ENCODE measurements at regions not wholly inside any gene's neighbourhood (a gene's known extent, or its start where the extent isn't known, plus 50 kb on each side); places are given as distances from the start of the nearest gene placed in this dataset.

GRCh38 chr6:14841901-14842421 lies 403.9 kb upstream of the JARID2 start:
- DNase-seq = no peak

DNA sequence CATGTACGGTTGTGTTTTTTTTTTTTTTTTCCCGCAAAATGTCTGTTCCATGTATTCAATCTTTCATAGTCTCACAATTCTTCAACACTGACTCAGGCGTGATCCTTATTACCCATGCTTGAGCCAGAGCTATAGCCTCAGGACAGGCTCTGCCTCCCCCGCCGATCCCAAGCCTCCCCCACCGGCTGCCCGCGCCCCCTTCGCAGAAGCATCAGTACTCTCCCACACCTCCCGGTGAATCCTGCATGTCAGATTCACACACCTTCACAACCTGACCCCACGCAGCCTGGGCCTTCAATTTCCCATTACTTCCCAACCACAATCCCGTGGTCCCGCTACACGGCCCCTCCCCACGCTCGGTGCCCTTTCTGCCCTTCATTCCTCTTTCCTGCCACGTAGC lies 401.5 kb upstream of the JARID2 start:
- no peak for DNase-seq

GRCh38 chr6:14848019-14848418 lies 397.9 kb upstream of the JARID2 start:
- no peak for DNase-seq

GRCh38 chr6:14849185-14849584 lies 396.7 kb upstream of the JARID2 start:
- DNase-seq = no peak

DNA sequence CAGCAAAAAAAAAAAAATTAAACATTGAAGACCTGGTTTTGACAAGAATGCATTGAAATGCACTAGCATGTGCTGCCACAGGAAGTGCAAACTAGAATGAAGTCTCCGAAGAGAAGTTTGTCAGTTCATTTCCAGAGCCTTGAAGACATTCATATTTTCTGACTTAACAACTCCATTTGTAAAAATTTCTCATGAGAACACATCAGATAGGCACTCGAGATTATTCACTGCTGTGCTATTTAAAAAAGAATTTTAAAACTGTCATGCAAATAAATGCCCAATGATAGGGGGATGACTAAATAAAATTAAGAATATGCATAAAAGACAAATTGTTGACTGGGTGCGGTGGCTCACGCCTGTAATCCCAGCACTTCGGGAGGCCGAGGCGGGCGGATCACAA lies 394.6 kb upstream of the JARID2 start:
- no peak for DNase-seq

GRCh38 chr6:14852375-14852774 lies 393.5 kb upstream of the JARID2 start:
- no peak for DNase-seq

DNA sequence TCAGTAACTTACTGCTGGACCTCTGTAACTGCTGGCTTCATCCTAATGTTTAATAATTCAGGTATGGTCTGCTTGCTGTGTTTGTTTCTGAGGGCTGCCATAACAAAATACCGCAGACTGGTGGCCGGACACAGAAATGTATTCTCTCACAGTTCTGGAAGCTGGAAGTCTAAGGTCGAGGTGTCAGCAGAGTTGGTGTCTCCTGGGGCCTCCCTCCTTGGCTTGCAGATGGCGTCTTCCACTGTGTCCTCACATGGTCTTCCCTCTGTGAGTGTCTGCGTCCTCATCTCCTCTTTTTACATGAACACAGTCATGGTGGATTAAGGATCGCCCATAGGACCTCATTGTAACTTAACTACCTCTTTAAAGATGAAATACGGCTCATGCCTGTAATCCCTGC lies 389.7 kb upstream of the JARID2 start:
- DNase-seq = no peak

DNA sequence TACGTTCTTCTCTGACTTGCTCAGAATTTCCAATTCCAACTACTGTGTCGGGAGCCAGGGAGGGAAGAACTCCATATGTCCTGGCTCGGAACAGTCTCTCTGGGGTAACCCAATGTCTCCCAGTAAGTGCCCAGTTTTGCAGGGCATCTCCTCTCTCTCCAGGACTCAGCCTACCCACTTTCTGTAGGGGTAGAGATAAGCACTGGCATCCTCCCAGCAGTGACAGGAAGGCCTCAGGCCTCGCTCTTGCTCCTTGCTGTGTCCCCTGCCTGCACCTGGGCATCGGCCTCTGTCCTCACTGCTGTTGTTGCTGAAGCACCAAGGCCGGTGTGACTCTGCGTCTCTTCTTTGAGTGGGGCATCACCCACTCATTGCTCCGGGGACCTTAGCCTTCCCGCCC lies 388.9 kb upstream of the JARID2 start:
- DNase-seq = no peak

GRCh38 chr6:14857501-14857900 lies 388.4 kb upstream of the JARID2 start:
- DNase-seq = peak; percentile 59

DNA sequence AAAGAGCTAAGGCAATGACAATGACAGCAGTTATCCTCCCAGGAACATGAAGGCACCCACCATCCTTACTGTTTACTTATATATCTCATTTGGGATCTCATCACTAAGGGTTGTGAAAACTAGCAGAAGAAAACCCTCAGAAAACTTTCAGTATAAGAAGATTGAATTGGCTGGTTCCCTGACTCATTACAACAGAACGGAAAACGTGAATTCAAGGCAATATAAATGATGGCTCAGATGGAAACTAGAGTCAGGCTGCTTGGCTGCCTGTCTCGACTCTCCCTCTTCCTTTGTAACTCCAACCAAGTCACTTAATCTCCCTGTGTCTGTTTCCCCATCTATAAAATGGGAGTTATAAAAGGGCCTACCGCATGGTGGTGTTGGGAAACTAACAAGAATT lies 387.1 kb upstream of the JARID2 start:
- peak; percentile 75 for DNase-seq

DNA sequence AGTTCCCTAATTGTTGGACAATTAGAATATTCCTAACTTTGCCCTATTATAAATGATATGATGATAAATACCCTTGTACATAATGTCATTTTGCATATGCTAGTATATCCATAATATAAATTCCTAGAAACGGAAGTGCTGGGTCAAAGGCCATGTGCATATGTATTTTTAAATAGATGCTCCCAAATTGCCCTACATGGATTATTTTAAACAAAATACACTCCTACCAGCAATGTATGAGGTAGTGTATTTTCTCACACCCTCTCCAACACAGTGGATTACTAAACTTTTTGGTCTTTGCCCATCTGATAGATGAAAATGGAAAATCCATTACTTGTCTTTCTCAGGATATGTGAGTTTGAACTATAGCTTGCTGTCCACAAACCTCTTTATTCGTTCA lies 385.1 kb upstream of the JARID2 start:
- DNase-seq = no peak

DNA sequence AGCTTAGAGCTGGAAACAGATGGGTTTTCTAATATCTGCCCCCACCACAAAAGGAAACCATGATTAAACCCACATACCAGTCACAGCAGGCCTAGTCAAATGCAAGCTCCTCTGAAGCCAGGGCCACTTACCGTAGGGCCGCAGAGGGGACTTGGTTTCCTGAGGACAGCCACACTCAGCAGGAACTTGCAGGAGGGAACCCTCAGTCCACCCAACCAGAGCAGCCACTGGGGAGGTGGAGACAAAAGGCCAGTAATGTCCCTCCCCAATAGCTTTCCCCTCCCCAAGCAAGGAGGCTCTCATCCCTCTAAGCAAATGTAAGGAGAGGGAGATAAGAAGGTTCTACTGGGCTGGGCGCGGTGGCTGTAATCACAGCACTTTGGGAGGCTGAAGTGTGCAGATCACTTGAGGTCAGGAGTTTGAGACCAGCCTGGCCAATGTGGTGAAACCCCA lies 384.4 kb upstream of the JARID2 start:
- peak; percentile 35 for DNase-seq

DNA sequence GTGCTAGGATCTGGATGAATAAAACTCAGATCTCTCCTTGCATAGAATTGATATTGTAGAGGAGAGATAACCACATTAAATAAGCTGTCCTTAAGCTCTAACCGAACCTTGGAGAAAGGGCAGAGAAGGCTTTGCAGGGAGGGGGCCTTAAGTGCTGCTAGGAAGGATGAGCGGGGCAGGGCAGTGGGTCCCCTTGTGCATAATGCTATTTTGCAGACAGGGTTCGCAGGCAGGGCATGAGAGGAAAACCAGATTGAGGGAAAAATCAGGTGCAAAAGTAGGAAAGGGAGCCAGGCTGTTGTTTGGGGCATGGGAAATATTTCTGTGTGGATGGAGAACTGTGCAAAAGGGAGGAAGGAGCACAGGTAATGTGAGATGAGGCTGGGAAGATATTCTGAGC lies 383.0 kb upstream of the JARID2 start:
- no peak for DNase-seq

DNA sequence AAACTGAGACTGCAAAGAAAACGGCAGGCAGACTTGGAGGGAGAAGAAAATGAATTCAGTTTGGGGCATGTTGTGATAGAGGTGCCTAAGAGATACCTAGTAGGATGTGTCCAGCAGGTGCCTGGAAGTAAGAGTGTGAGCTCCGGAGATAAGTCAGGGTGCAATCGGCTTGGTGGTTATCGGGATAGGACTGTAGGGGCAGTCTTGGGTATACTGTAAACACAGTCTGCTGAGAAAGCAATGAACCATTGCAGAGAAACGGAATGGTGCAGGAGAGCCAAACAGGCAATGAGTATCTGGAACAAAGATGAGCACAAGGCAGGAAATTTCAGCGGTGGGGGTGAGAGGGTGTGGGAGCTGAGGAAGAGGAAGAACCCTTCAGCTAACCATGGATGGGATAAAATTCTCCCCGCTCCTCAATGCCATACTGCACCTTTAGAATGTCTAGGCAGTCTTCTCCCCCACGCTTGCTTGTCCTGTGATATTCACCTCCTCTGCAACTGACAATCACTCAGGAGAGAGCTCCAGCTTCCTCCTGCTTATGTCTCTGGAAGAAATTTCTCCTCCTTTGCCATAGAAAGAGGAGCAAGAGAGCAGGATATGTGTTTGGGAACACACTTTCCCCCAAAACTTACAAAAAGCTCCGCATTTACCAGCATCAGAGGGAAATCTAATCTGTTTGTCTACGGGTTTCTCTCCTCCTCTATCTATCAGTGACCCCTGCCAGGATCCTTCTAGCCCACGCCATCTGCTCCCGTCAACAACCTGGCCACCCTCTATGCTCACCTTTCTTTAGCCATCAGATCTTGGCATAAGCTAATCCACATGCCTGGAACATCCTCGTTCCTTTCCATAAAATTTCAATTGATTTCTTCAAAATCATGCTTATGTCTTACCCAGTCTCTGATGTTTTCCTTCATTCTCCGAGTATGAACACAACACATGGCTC lies 381.7 kb upstream of the JARID2 start:
- no peak for DNase-seq

DNA sequence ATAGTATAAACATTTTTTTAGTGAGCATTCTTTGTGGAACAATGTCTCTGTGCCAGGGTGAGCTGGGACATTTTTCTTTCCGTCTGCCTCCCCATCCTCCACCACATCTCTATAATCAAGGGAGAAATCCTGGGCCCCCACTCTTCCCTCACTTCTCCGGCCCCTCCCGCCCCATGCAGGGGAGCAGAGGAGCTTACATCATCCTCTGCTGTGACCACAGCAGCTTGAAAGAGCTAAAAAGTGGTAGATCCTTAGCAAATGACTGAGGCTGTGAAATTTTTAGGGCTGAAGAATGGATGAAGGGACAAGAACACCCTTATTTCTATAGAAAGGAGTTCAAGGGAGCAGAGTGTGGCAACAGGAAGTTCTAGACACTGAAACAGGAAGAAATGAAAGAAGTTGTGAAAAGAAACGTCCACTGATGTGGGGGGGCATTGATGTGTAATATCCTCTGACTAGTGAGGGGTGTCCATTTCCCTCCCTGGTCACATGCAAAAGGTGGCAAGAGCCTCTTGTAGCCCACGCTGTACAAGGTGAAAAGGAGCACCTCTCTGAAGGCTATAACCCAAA lies 380.3 kb upstream of the JARID2 start:
- no peak for DNase-seq

DNA sequence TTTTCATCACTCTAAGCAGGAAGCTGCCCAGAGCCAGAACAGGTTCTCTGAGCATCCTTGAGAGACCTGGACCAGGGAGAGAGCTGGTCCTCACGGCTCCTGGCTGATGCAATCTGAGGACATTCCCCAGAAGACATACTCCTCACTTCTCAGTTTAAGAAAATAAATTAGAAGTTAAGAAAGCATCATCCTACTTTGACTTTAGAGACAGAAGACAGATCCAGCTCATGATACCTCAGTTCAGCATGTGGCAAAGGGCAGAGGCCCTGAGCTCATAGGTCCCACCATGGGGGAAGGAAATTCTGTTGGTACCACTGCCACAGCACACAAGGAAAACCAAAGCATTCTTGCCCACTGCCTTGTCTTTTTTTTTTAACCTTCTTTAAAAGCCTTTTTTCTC lies 378.1 kb upstream of the JARID2 start:
- DNase-seq = no peak

DNA sequence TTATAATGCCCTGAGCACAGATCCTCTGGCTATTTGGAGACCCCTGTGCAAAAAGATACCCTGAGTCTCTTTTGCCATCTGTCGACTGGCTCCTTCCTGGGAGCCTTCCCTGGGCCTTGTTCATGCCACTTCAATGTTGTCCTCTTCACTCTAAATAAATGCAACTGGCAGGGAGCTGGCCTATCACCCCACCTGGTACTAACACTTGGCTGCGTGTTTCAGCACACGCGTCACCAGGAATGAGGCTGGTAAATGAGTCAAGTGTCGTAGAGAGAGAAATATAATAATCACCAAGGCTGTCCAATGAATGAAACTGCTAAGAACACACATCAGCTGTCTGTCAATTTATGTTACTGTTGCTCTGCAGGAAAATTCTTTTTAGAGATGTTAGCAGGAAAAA lies 374.6 kb upstream of the JARID2 start:
- no peak for DNase-seq

- DNase-seq = peak; percentile 47
These were observed 372.8 kb upstream of the JARID2 start for GRCh38 chr6:14873101-14873500.

DNA sequence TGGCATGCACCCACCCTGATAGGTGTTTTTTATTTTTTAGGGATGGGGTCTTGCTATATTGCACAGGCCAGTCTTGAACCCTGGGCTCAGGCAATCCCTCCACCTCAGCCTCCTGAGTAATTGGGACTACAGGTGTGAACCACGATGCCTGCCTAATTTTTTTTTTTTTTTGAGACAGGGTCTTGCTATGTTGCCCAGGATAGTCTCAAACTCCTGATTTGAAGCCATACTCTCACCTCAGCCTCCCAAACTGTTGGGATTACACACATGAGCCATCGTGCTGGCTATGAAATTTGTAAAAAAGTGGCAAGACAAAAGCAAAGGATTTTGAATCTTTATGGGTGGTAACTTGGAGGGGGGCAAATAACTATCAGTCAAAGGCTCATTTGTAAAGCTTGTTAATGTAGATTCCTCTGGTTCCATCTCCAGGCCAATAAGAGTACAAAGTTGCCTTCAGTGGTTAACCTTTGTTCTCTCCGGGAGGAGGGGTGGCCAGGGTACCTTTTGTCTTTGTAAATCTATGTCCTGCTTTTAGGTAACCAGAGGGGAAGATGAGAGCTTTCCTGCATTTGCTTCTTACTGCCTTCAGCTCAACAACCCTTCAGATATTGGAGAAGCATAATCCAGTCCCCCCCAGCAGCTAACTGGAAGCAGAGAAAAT lies 372.0 kb upstream of the JARID2 start:
- DNase-seq = no peak

- no peak for DNase-seq
These were observed 370.8 kb upstream of the JARID2 start for GRCh38 chr6:14874975-14875480.

- peak; percentile 91 for DNase-seq
These were observed 370.3 kb upstream of the JARID2 start for GRCh38 chr6:14875481-14876063.

- DNase-seq = peak; percentile 92
These were observed 368.9 kb upstream of the JARID2 start for GRCh38 chr6:14876778-14877613.
